Loucy (cell line): ENCODE measurements at regions not wholly inside any gene's neighbourhood (a gene's known extent, or its start where the extent isn't known, plus 50 kb on each side); places are given as distances from the start of the nearest gene placed in this dataset.

Experiments
- H2AFZ ChIP-seq: fragments of 200-600 bp; sonication (generic); 2 replicates; pipeline ENCODE4 v1.6.0; 2016; ENCODE audit warnings: antibody characterized with exemption, mild to moderate bottlenecking, low read length, moderate library complexity
- H3F3A ChIP-seq: fragments of 200-600 bp; 2 replicates; pipeline ENCODE4 v1.6.0; 2016; ENCODE audit warnings: antibody characterized with exemption, low read depth, mild to moderate bottlenecking
- H3K27me3 ChIP-seq: fragments of 200-600 bp; sonication (generic); 2 replicates; pipeline ENCODE4 v1.6.1; 2014; ENCODE audit warnings: low read length, mild to moderate bottlenecking; ENCODE audit not compliant: insufficient read depth, poor library complexity, severe bottlenecking
- H3K36me3 ChIP-seq: fragments of 200-600 bp; sonication (generic); 2 replicates; pipeline ENCODE4 v1.6.1; 2016; ENCODE audit warnings: low read length; ENCODE audit not compliant: insufficient read depth
- H3K4me1 ChIP-seq: fragments of 200-600 bp; sonication (generic); 2 replicates; pipeline ENCODE4 v1.5.1; 2014; ENCODE audit warnings: low read length, mild to moderate bottlenecking; ENCODE audit not compliant: insufficient read depth, poor library complexity, severe bottlenecking
- H3K4me2 ChIP-seq: fragments of 200-600 bp; sonication (generic); 2 replicates; pipeline ENCODE4 v1.6.0; 2014; ENCODE audit warnings: antibody characterized with exemption, low read length, low read depth, mild to moderate bottlenecking; ENCODE audit not compliant: poor library complexity, severe bottlenecking
- H3K4me3 ChIP-seq: fragments of 200-600 bp; sonication (generic); 2 replicates; pipeline ENCODE4 v1.5.1; 2014; ENCODE audit warnings: low read length, mild to moderate bottlenecking, mixed read lengths; ENCODE audit not compliant: poor library complexity, severe bottlenecking
- H3K79me2 ChIP-seq: fragments of 200-600 bp; sonication (generic); 2 replicates; pipeline ENCODE4 v1.6.1; 2014; ENCODE audit warnings: low read length; ENCODE audit not compliant: insufficient read depth
- H3K9ac ChIP-seq: fragments of 200-600 bp; sonication (generic); 2 replicates; pipeline ENCODE4 v1.6.0; 2014; ENCODE audit warnings: mild to moderate bottlenecking, low read depth, low read length, moderate library complexity; ENCODE audit not compliant: poor library complexity, severe bottlenecking
- H3K9me2 ChIP-seq: fragments of 200-600 bp; sonication (generic); replicated peaks from 2 replicates; pipeline ENCODE4 v1.6.1; 2016; ENCODE audit warnings: low read depth, low read length, mixed read lengths
- H3K9me3 ChIP-seq: fragments of 200-600 bp; sonication (generic); 2 replicates; pipeline ENCODE4 v1.6.1; 2014; ENCODE audit warnings: mild to moderate bottlenecking, antibody characterized with exemption, low read length, low read depth; ENCODE audit not compliant: insufficient read depth
- H4K20me1 ChIP-seq: fragments of 200-600 bp; sonication (generic); 2 replicates; pipeline ENCODE4 v1.6.0; 2014; ENCODE audit warnings: antibody characterized with exemption, low read length, mild to moderate bottlenecking; ENCODE audit not compliant: insufficient read depth, poor library complexity, severe bottlenecking
- EZH2phosphoT487 ChIP-seq: fragments of 200-600 bp; IDR thresholded peaks from 2 replicates; pipeline ENCODE4 v1.6.1; 2018; ENCODE audit warnings: antibody characterized with exemption, mild to moderate bottlenecking, moderate library complexity, borderline replicate concordance
- TF ChIP-seq, protein P1 (sequence below): fragments of 200-600 bp; sonication (generic); conservative IDR thresholded peaks from 2 replicates; pipeline ENCODE4 v1.5.1; 2014; ENCODE audit warnings: mild to moderate bottlenecking, antibody characterized with exemption, low read length

- no peak overlapping the region for H3K4me3 ChIP-seq
- TF ChIP-seq EZH2phosphoT487 = no peak
- TF ChIP-seq, protein P1, sequence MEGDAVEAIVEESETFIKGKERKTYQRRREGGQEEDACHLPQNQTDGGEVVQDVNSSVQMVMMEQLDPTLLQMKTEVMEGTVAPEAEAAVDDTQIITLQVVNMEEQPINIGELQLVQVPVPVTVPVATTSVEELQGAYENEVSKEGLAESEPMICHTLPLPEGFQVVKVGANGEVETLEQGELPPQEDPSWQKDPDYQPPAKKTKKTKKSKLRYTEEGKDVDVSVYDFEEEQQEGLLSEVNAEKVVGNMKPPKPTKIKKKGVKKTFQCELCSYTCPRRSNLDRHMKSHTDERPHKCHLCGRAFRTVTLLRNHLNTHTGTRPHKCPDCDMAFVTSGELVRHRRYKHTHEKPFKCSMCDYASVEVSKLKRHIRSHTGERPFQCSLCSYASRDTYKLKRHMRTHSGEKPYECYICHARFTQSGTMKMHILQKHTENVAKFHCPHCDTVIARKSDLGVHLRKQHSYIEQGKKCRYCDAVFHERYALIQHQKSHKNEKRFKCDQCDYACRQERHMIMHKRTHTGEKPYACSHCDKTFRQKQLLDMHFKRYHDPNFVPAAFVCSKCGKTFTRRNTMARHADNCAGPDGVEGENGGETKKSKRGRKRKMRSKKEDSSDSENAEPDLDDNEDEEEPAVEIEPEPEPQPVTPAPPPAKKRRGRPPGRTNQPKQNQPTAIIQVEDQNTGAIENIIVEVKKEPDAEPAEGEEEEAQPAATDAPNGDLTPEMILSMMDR = no peak
- no peak overlapping the region for H3K9ac ChIP-seq
- no peak overlapping the region for H3K4me2 ChIP-seq
- no peaks in the 10 kb centered on the region for H3K9me3 ChIP-seq
- no peaks in the 10 kb centered on the region for H3K4me1 ChIP-seq
- no peaks in the 10 kb centered on the region for H3K27me3 ChIP-seq
- H3K79me2 ChIP-seq = no peaks in the 10 kb centered on the region
- H3F3A ChIP-seq = no peaks in the 10 kb centered on the region
- no peaks in the 10 kb centered on the region for H3K9me2 ChIP-seq
- no peak overlapping the region for H2AFZ ChIP-seq
- H4K20me1 ChIP-seq = no peaks in the 10 kb centered on the region
- H3K36me3 ChIP-seq = no peaks in the 10 kb centered on the region
These were observed 1172.4 kb downstream of the BRINP3 start for GRCh38 chr1:189305279-189305678.

GRCh38 chr1:189311915-189312314 lies 1165.7 kb downstream of the BRINP3 start:
- no peak for TF ChIP-seq EZH2phosphoT487
- TF ChIP-seq, protein P1 = no peak
- H3K36me3 ChIP-seq = no peaks in the 10 kb centered on the region
- H3K4me1 ChIP-seq = no peaks in the 10 kb centered on the region
- H3K79me2 ChIP-seq = no peaks in the 10 kb centered on the region
- no peaks in the 10 kb centered on the region for H3K9me3 ChIP-seq
- H3F3A ChIP-seq = no peaks in the 10 kb centered on the region
- no peaks in the 10 kb centered on the region for H3K9me2 ChIP-seq
- no peak overlapping the region for H3K9ac ChIP-seq
- H3K27me3 ChIP-seq = no peaks in the 10 kb centered on the region
- no peak overlapping the region for H3K4me2 ChIP-seq
- H3K4me3 ChIP-seq = no peak overlapping the region
- H2AFZ ChIP-seq = no peak overlapping the region
- no peaks in the 10 kb centered on the region for H4K20me1 ChIP-seq

DNA sequence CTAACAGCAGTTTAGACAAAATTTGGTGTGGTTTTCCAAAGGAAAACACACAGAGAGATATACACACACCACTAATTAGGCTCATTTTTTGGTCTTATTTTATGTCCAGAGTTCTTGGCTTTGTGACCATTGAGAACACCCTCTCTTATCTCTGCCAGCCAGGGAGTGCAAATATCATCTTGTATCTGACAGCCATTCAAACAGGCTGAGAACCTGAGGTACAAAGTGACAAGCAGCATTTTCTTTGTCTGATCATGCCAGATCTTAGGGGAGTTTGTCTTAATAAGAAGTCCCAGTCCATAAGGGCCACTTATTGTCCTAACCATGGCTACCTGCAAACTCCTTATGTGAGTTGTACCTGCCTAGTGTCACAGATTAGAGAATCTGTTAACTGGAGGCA lies 1165.2 kb downstream of the BRINP3 start:
- Histone ChIP-seq H3K9me3 (no peaks in the 10 kb centered on the region), H3K36me3 (no peaks in the 10 kb centered on the region), H3K27me3 (no peaks in the 10 kb centered on the region), H3K9ac (no peak overlapping the region), H3F3A (no peaks in the 10 kb centered on the region), H4K20me1 (no peaks in the 10 kb centered on the region), H3K4me3 (no peak overlapping the region), H3K4me1 (no peaks in the 10 kb centered on the region), H3K4me2 (no peak overlapping the region), H3K79me2 (no peaks in the 10 kb centered on the region), H3K9me2 (no peaks in the 10 kb centered on the region), H2AFZ (no peak overlapping the region)
- TF ChIP-seq EZH2phosphoT487 = no peak

GRCh38 chr1:189313488-189313887 lies 1164.2 kb downstream of the BRINP3 start:
- H3K36me3 ChIP-seq = no peaks in the 10 kb centered on the region
- no peak for TF ChIP-seq EZH2phosphoT487
- TF ChIP-seq, protein P1 = no peak
- H4K20me1 ChIP-seq = no peaks in the 10 kb centered on the region
- no peak overlapping the region for H2AFZ ChIP-seq
- no peaks in the 10 kb centered on the region for H3K4me1 ChIP-seq
- H3K4me2 ChIP-seq = no peak overlapping the region
- H3K79me2 ChIP-seq = no peaks in the 10 kb centered on the region
- H3K9me2 ChIP-seq = no peaks in the 10 kb centered on the region
- H3K27me3 ChIP-seq = no peaks in the 10 kb centered on the region
- no peaks in the 10 kb centered on the region for H3F3A ChIP-seq
- H3K9ac ChIP-seq = no peak overlapping the region
- H3K9me3 ChIP-seq = no peaks in the 10 kb centered on the region
- H3K4me3 ChIP-seq = no peak overlapping the region
